GM23248 (cell line): ENCODE measurements at regions not wholly inside any gene's neighbourhood (a gene's known extent, or its start where the extent isn't known, plus 50 kb on each side); places are given as distances from the start of the nearest gene placed in this dataset.

Experiments used
- EZH2 ChIP-seq: fragments of 200-600 bp; sonication (generic); IDR thresholded peaks from 2 replicates; pipeline ENCODE4 v1.6.1; 2018; ENCODE audit warnings: antibody characterized with exemption, mild to moderate bottlenecking; ENCODE audit not compliant: insufficient read depth, poor library complexity, severe bottlenecking
- EZH2phosphoT487 ChIP-seq: fragments of 200-600 bp; sonication (generic); IDR thresholded peaks from 2 replicates; pipeline ENCODE4 v1.6.1; 2018; ENCODE audit warnings: antibody characterized with exemption, moderate library complexity, mild to moderate bottlenecking, low read depth; ENCODE audit not compliant: insufficient read depth

- TF ChIP-seq EZH2 (no peak), EZH2phosphoT487 (no peak)
These were observed 476.5 kb upstream of the TRIB2 start for GRCh38 chr2:12240206-12240605.
